Ishikawa (cell line): ENCODE measurements at regions not wholly inside any gene's neighbourhood (a gene's known extent, or its start where the extent isn't known, plus 50 kb on each side); places are given as distances from the start of the nearest gene placed in this dataset.

ENCODE experiments used
- CEBPB ChIP-seq: IDR thresholded peaks from 2 replicates; pipeline ENCODE4 v1.6.1; 2012
- CREB1 ChIP-seq: IDR thresholded peaks from 2 replicates; pipeline ENCODE4 v1.6.1; 2012; ENCODE audit warnings: low read depth
- EGR1 ChIP-seq: IDR thresholded peaks from 2 replicates; pipeline ENCODE4 v1.6.1; 2012
- EP300 ChIP-seq: IDR thresholded peaks from 2 replicates; pipeline ENCODE4 v1.6.1; 2012; ENCODE audit warnings: borderline replicate concordance
- FOXM1 ChIP-seq: IDR thresholded peaks from 2 replicates; pipeline ENCODE4 v1.6.1; 2012; ENCODE audit warnings: low read depth, borderline replicate concordance
- MAX ChIP-seq: IDR thresholded peaks from 2 replicates; pipeline ENCODE4 v1.6.1; 2012
- NFIC ChIP-seq: IDR thresholded peaks from 2 replicates; pipeline ENCODE4 v1.6.1; 2012
- RAD21 ChIP-seq: IDR thresholded peaks from 2 replicates; pipeline ENCODE4 v1.6.1; 2012; ENCODE audit warnings: low read depth
- REST ChIP-seq: IDR thresholded peaks from 2 replicates; pipeline ENCODE4 v1.6.1; 2012; ENCODE audit warnings: low read depth, mild to moderate bottlenecking
- TAF1 ChIP-seq: IDR thresholded peaks from 2 replicates; pipeline ENCODE4 v1.6.1; 2012; ENCODE audit warnings: low read depth, mild to moderate bottlenecking
- TCF12 ChIP-seq: IDR thresholded peaks from 2 replicates; pipeline ENCODE4 v1.6.1; 2012; ENCODE audit warnings: low read depth
- TEAD4 ChIP-seq: IDR thresholded peaks from 2 replicates; pipeline ENCODE4 v1.6.1; 2012
- USF1 ChIP-seq: IDR thresholded peaks from 2 replicates; pipeline ENCODE4 v1.6.1; 2012
- YY1 ChIP-seq: IDR thresholded peaks from 2 replicates; pipeline ENCODE4 v1.6.1; 2012; ENCODE audit warnings: low read depth

- TF ChIP-seq NFIC, result no peak
- TF ChIP-seq YY1, result no peak
- TF ChIP-seq MAX, result no peak
- no peak for TF ChIP-seq TAF1
- no peak for TF ChIP-seq CEBPB
- no peak for TF ChIP-seq EP300
- TF ChIP-seq REST, result no peak
- no peak for TF ChIP-seq RAD21
- no peak for TF ChIP-seq TEAD4
- TF ChIP-seq EGR1, result no peak
- TF ChIP-seq USF1, result no peak
- no peak for TF ChIP-seq FOXM1
- TF ChIP-seq TCF12, result no peak
- TF ChIP-seq CREB1, result no peak
These were observed 336.7 kb upstream of the FRG2C start for GRCh38 chr3:75327453-75327852.
